Left ventricle myocardium inferior (tissue), 1 donor: ENCODE measurements at regions not wholly inside any gene's neighbourhood (a gene's known extent, or its start where the extent isn't known, plus 50 kb on each side); places are given as distances from the start of the nearest gene placed in this dataset.

Source experiments
- DNase-seq: peaks from one replicate; pipeline ENCODE4 v3.0.0-alpha.2; 2020
- H3K27ac ChIP-seq: fragments of 200-600 bp; replicated peaks from 2 replicates; pipeline ENCODE4 v1.8.0; 2021
- H3K27me3 ChIP-seq: fragments of 200-600 bp; 2 replicates; pipeline ENCODE4 v1.8.0; 2021; ENCODE audit warnings: low read depth
- H3K36me3 ChIP-seq: fragments of 200-600 bp; 2 replicates; pipeline ENCODE4 v1.8.0; 2021
- H3K4me1 ChIP-seq: fragments of 200-600 bp; 2 replicates; pipeline ENCODE4 v1.8.0; 2021
- H3K4me3 ChIP-seq: fragments of 200-600 bp; 2 replicates; pipeline ENCODE4 v1.8.0; 2021; ENCODE audit warnings: mild to moderate bottlenecking, moderate library complexity
- H3K9me3 ChIP-seq: fragments of 200-600 bp; replicated peaks from 2 replicates; pipeline ENCODE4 v1.8.0; 2021
- intact Hi-C: fragments of 100-400 bp; cut with micrococcal nuclease; formaldehyde crosslinking; loops from one replicate; pipeline ENCODE4 v1.11.0; 2022
- TF ChIP-seq, protein P1 (sequence below): fragments of 200-600 bp; IDR thresholded peaks from 2 replicates; pipeline ENCODE4 v1.8.0; 2021; ENCODE audit warnings: antibody characterized with exemption, mild to moderate bottlenecking, borderline replicate concordance
- donor health status: DM: no; HTN: yes; CAD: no; lungs with severe emphysema.

DNA sequence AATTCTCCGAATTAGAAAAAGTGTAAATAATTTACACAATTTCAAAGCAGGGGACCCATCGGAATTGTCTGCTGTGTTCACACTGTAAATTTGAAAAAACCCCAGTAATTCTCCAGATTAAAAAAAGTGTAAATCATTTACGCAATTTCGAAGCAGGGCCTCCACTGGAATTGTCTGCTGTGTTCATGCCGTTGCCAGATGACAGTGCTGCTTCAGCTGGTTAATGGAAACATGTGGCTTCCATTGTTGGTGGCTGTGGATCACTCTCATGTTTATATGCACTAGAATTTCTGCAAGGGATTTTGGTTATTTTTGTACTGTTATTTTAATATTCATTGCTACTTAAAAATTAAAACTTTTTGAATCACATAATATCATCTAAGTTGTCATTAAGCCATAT lies 88.8 kb upstream of the ELMO1 start:
- intact Hi-C loops, result no loop called here
- H3K27ac ChIP-seq, result no peak overlapping the region

DNA sequence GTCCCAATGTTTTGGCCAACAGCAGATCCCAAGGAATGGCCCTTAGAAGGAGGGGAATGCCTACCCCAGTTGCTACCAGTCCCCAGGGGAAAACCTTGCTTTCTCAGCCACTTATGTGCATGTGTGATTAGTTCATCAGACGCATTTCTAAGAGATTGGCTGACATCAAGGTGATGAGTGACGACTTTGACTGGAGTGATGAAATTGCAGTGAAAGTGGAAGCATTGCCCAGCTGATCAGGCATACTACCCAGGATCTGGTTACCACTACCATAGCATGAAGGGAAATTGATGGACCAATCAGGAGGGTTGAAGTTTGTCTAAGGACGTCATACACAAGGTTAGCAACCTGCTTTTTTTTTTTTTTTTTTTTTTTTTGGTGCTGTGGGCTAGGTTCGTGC lies 90.3 kb upstream of the ELMO1 start:
- no peak overlapping the region for H3K27ac ChIP-seq
- no peaks in the 10 kb centered on the region for H3K36me3 ChIP-seq
- TF ChIP-seq, protein P1, sequence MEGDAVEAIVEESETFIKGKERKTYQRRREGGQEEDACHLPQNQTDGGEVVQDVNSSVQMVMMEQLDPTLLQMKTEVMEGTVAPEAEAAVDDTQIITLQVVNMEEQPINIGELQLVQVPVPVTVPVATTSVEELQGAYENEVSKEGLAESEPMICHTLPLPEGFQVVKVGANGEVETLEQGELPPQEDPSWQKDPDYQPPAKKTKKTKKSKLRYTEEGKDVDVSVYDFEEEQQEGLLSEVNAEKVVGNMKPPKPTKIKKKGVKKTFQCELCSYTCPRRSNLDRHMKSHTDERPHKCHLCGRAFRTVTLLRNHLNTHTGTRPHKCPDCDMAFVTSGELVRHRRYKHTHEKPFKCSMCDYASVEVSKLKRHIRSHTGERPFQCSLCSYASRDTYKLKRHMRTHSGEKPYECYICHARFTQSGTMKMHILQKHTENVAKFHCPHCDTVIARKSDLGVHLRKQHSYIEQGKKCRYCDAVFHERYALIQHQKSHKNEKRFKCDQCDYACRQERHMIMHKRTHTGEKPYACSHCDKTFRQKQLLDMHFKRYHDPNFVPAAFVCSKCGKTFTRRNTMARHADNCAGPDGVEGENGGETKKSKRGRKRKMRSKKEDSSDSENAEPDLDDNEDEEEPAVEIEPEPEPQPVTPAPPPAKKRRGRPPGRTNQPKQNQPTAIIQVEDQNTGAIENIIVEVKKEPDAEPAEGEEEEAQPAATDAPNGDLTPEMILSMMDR, result no peak
- H3K27me3 ChIP-seq, result no peaks in the 10 kb centered on the region
- H3K4me1 ChIP-seq, result no peaks in the 10 kb centered on the region
- intact Hi-C loops, result no loop called here
- no peaks in the 10 kb centered on the region for H3K9me3 ChIP-seq
- no peak for DNase-seq
- H3K4me3 ChIP-seq, result no peak overlapping the region

More for the DNA sequence above, 88.8 kb upstream of the ELMO1 start:
- H3K4me1 ChIP-seq, result no peaks in the 10 kb centered on the region
- no peaks in the 10 kb centered on the region for H3K36me3 ChIP-seq
- DNase-seq, result no peak
- no peak overlapping the region for H3K4me3 ChIP-seq
- no peaks in the 10 kb centered on the region for H3K9me3 ChIP-seq
- no peaks in the 10 kb centered on the region for H3K27me3 ChIP-seq
- TF ChIP-seq, protein P1, result no peak

DNA sequence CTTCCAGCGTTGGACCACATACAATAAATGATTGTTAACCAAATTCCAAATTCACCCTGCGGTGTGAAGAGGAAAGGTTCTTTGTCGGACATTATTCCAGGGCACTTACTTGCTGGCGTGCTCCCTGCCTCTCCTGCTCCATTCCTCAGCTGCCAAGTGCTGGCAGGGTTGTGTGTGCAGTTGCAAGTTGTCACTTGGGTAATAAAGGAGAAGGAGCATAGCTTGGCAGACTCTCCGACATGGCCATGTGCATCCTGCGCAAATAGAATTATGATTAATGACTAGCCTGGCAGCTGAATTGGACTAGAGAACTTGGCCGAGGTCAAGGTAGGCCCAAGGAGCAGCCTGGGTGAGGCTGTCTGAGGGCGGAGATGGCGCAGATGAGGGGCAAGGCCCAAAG lies 92.3 kb upstream of the ELMO1 start:
- TF ChIP-seq, protein P1, result no peak
- no peak overlapping the region for H3K4me3 ChIP-seq
- H3K36me3 ChIP-seq, result no peaks in the 10 kb centered on the region
- intact Hi-C loops, result no loop called here
- no peak overlapping the region for H3K27ac ChIP-seq
- no peaks in the 10 kb centered on the region for H3K4me1 ChIP-seq
- no peak for DNase-seq
- H3K9me3 ChIP-seq, result no peaks in the 10 kb centered on the region
- H3K27me3 ChIP-seq, result no peaks in the 10 kb centered on the region

DNA sequence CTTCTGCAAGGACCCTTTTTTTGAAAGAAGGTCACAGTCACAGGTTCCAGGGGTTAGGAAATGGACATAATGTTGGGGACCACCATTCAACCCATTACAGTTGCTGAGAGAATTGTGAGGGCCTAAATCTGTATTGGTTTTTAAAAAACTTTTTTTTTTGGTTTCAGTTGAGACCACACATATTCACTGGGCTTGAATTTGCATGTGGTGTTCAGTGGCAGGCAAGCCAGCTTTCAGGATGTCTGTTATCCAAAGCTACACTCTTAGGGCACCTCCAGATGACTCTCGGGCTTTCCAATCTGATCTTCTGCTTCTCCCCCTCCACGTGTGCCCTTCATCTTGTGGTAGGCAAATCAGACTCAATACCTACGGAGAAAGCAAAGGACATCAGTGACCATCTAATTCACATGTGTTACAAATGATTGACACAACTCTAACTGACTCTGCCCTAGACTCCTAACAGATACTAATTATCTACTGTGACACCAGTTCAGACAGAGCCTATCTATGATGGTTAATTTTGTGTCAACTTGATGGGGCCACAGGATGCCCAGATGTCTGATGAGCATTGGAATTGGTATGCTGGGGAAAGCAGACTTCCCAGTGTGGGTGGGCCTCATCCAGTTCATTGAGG lies 93.3 kb upstream of the ELMO1 start:
- H3K9me3 ChIP-seq, result no peaks in the 10 kb centered on the region
- H3K4me1 ChIP-seq, result no peaks in the 10 kb centered on the region
- TF ChIP-seq, protein P1, result no peak
- no peaks in the 10 kb centered on the region for H3K27me3 ChIP-seq
- DNase-seq, result no peak
- intact Hi-C loops, result no loop called here
- no peak overlapping the region for H3K4me3 ChIP-seq
- H3K36me3 ChIP-seq, result no peaks in the 10 kb centered on the region
- no peak overlapping the region for H3K27ac ChIP-seq

DNA sequence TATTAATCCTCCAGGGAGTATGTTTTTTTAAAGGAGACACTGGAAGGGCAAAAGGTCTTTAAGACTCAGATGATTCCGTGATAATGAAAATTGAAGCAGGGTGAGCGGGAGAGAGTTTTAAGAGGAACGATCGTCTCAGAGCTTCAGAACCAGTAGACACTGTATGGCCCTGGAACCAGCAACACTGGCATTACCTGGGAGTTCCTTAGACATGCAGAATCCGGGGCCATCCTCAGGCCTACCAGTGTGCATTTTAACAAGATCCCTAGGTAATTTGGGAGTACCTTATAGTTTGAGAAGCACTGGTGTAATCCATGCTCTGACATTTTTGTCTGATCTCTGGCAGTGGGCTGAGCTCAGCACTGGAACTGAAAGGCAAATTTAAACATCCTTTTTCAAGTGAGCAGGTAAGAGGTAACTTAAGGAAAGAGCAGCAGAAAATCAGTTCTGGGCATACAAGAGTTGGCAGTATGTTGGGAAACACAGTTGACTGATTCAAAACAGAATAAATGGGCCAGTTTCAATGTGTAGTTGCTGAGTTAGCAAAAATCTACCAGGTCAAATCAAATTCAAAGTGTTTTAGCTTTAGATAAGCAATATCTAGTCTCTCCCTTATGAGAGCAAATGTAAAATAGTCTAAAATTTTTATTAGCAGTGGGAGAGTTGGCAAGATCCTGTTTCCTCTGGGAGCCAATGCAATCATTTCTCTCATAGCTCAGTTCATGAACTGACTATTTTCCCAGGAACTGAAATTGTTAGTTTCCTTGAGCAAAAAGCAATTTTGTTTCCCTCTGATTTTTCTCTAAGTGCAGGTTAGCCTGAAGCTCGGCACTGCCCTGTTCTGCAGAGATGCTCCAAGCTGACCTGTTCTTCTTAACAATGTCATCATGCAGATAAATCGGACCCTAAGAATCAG lies 97.2 kb upstream of the ELMO1 start:
- H3K4me3 ChIP-seq, result no peak overlapping the region
- DNase-seq, result no peak
- intact Hi-C loops, result no loop called here
- no peaks in the 10 kb centered on the region for H3K9me3 ChIP-seq
- TF ChIP-seq, protein P1, result no peak
- no peaks in the 10 kb centered on the region for H3K27me3 ChIP-seq
- no peaks in the 10 kb centered on the region for H3K4me1 ChIP-seq
- no peak overlapping the region for H3K27ac ChIP-seq
- H3K36me3 ChIP-seq, result no peaks in the 10 kb centered on the region
